Small intestine (tissue), 7 donors: ENCODE measurements at regions not wholly inside any gene's neighbourhood (a gene's known extent, or its start where the extent isn't known, plus 50 kb on each side); places are given as distances from the start of the nearest gene placed in this dataset.
"Not testable (repeated sequence)": the region's sequence is repeated elsewhere in the genome, so short reads cannot be mapped to it uniquely, and the experiment has no call there.

Experiments used
- DNase-seq, 2 donors: peaks; one replicate each; pipeline versions ENCODE4 v3.0.0 to v3.0.0-alpha.2; 2013
- FAIRE-seq: peaks from 2 replicates; lab custom pipeline; 2012; peaks lifted over from hg19 to GRCh38; lab: Jason Lieb, UNC
- H3K27ac ChIP-seq, 3 donors: one replicate each; pipeline ENCODE4 v1.5.1; 2013; ENCODE audit warnings: low read length in 2 of 3, mild to moderate bottlenecking in 2 of 3, control low read depth in 1 of 3, inconsistent platforms in 1 of 3, low read depth in 1 of 3, moderate library complexity in 1 of 3
- H3K27me3 ChIP-seq, 3 donors: one replicate each; pipeline ENCODE4 v1.6.1; 2013; ENCODE audit warnings: low read length in 3 of 3, inconsistent platforms in 1 of 3; ENCODE audit not compliant: control insufficient read depth in 3 of 3, insufficient read depth in 3 of 3
- H3K36me3 ChIP-seq, 3 donors: one replicate each; pipeline ENCODE4 v1.6.1; 2013; ENCODE audit warnings: low read length in 3 of 3, inconsistent platforms in 1 of 3, low read depth in 1 of 3, mild to moderate bottlenecking in 1 of 3, moderate library complexity in 1 of 3; ENCODE audit not compliant: control insufficient read depth in 3 of 3, insufficient read depth in 2 of 3
- H3K4me1 ChIP-seq, 3 donors: one replicate each; pipeline ENCODE4 v1.6.1; 2013; ENCODE audit warnings: low read length in 2 of 3, inconsistent platforms in 1 of 3, low read depth in 1 of 3, mild to moderate bottlenecking in 1 of 3, moderate library complexity in 1 of 3; ENCODE audit not compliant: control insufficient read depth in 3 of 3, insufficient read depth in 2 of 3
- H3K4me3 ChIP-seq, 3 donors: one replicate each; pipeline ENCODE4 v1.5.1; 2013; ENCODE audit warnings: low read length in 3 of 3, control low read depth in 1 of 3, inconsistent platforms in 1 of 3, low read depth in 1 of 3, mild to moderate bottlenecking in 1 of 3, moderate library complexity in 1 of 3
- H3K9me3 ChIP-seq, 2 donors: one replicate each; pipeline ENCODE4 v1.6.1; 2013; ENCODE audit warnings: low read depth in 1 of 2, low read length in 1 of 2; ENCODE audit not compliant: control insufficient read depth in 2 of 2, insufficient read depth in 1 of 2
- WGBS, 3 donors: extraction: QIAGEN DNeasy Blood & Tissue Kit; methylation state at CpG; one replicate each; pipeline ENCODE4 v1.1.7; 2013; 5-methylcytosine and 5-hydroxymethylcytosine counted together
- donor health status: healthy with polysubstance abuse.
- donor health status: control.
- donor health status: control.
- donor health status: Bipolar disorder and iron deficiency.
- donor health status: healthy.

- Histone ChIP-seq H3K27me3 (no peaks in the 10 kb centered on the region), H3K4me3 (no peak overlapping the region), H3K9me3 (no peaks in the 10 kb centered on the region), H3K36me3 (no peaks in the 10 kb centered on the region), H3K27ac (no peak overlapping the region), H3K4me1 (no peaks in the 10 kb centered on the region)
- WGBS, 3 donors, result 56 to 77% (median 68%) methylated on average over 2 of the region's 2 CpGs
- FAIRE-seq (no peak), DNase-seq (no peak)
These were observed 51.6 kb downstream of the RESF1 start for GRCh38 chr12:32010631-32011336.

DNA sequence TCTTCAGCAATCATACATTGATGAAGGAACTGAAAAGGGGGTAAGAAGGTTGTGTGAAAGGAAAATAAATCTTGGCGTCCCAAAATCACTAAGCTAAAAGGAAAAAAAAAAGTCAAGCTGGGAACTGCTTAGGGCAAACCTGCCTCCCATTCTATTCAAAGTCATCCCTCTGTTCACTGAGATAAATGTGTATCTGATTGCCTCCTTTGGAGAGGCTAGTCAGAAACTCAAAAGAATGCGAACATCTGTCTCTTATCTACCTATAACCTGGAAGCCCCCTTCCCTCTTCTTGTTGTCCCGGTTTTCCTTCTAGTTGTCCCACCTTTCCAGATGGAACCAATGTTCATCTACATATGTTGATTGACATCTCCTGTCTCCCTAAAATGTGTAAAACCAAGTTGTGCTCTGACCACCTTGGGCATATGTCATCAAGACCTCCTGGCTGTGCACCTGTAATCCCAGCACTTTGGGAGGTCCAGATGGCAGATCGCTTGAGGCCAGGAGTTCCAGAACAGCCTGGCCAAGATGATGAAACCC, 53.1 kb downstream of the RESF1 start:
- 94 to 97% (median 96%) methylated on average over 4 of the region's 4 CpGs for WGBS, 3 donors
- Histone ChIP-seq H3K9me3 (no peaks in the 10 kb centered on the region), H3K27ac (no peak overlapping the region), H3K27me3 (no peaks in the 10 kb centered on the region), H3K4me1 (no peaks in the 10 kb centered on the region), H3K4me3 (no peak overlapping the region), H3K36me3 (no peaks in the 10 kb centered on the region)
- no peak for FAIRE-seq
- DNase-seq, result no peak

DNA sequence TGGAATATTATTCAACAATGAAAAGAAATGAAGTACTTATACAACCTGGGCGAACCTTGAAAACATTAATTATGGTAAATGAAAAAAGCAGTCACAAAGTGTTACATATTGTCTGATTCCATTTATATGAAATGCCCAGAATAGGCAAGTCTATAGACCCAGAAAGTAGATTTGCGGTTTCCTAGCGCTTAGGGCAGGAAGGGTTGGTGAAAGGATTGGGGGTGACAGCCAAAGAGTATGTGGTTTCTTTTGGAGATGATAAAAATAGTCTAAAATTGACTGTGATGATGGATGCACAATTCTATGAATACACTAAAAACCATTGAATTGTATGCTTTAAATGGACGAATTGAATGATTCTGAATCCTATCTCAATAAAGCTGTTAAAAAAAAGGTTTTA, 55.8 kb downstream of the RESF1 start:
- H3K27ac ChIP-seq, result no peak overlapping the region
- WGBS, 3 donors, result 91 to 94% (median 92%) methylated on average over 4 of the region's 4 CpGs
- FAIRE-seq, result no peak
- no peaks in the 10 kb centered on the region for H3K27me3 ChIP-seq
- H3K36me3 ChIP-seq, result no peaks in the 10 kb centered on the region
- H3K9me3 ChIP-seq, result no peaks in the 10 kb centered on the region
- no peak overlapping the region for H3K4me3 ChIP-seq
- no peaks in the 10 kb centered on the region for H3K4me1 ChIP-seq
- DNase-seq, result no peak

DNA sequence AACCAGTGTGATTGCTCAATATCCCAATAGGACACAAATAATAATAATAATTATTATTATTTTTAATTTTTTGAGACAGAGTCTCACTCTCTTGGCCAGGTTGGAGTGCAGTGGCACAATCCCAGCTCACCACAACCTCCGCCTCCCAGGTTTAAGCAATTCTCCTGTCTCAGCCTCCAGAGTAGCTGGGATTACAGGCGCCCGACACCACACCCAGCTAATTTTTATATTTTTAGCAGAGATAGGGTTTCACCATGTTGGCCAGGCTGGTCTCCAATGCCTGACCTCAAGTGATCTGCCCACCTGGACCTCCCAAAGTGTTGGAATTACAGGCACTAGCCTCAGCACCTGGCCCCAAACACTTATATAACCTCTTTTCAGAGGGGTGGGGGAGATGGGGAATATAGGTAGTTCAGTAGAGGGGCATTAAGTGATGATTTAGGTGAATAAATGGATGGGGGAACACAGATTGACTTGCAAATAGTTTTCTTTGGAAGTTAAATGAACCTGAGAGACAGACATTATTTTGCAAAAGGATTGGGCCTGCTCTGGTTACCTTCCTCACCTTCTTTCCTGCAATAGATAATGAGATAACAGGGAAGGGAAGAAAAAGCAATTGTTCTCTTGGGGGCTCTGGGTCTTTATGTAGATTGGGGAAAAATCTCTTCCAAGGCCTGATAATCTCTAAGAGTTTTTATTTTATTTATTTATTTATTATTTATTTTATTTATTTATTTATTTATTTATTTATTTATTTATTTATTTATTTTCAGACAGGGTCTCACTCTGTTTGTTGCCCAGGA, 57.7 kb downstream of the RESF1 start:
- Histone ChIP-seq H3K27me3 (no peaks in the 10 kb centered on the region), H3K36me3 (no peaks in the 10 kb centered on the region), H3K4me3 (no peak overlapping the region), H3K27ac (no peak overlapping the region), H3K4me1 (no peaks in the 10 kb centered on the region), H3K9me3 (no peaks in the 10 kb centered on the region)
- DNase-seq, result no peak
- no peak for FAIRE-seq
- 96 to 100% (median 100%) methylated on average over 3 of the region's 3 CpGs for WGBS, 3 donors

GRCh38 chr12:32021346-32021773, 62.1 kb downstream of the RESF1 start:
- Histone ChIP-seq H3K4me1 (no peaks in the 10 kb centered on the region), H3K36me3 (no peaks in the 10 kb centered on the region), H3K9me3 (no peaks in the 10 kb centered on the region), H3K4me3 (no peak overlapping the region), H3K27me3 (no peaks in the 10 kb centered on the region), H3K27ac (no peak overlapping the region)
- FAIRE-seq (no peak), DNase-seq (no peak)
- 97 to 100% (median 98%) methylated on average over 2 of the region's 2 CpGs for WGBS, 3 donors

- WGBS, 3 donors, result 94 to 97% (median 94%) methylated on average over 10 of the region's 10 CpGs
- DNase-seq, H3K4me3 ChIP-seq, H3K27me3 ChIP-seq, H3K27ac ChIP-seq, H3K36me3 ChIP-seq, H3K9me3 ChIP-seq, FAIRE-seq, H3K4me1 ChIP-seq: not testable (repeated sequence)
These were observed 63.2 kb downstream of the RESF1 start for GRCh38 chr12:32022387-32022786.

DNA sequence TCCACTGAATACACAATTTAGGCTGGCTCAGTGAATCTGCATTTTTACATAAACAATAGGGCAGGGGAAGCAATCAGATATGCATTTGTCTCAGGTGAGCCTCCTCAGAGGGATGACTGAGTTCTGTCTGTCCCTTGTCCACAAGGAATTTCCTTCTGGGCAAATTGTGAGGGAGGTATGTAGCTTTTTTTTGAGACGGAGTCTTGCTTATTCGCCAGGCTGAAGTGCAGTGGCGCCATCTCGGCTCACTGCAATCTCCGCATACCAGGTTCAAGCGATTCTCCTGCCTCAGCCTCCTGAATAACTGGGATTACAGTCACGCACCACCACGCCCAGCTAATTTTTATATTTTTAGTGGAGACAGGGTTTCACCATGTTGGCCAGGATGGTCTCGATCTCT, 64.6 kb downstream of the RESF1 start:
- DNase-seq, FAIRE-seq, H3K27me3 ChIP-seq, H3K36me3 ChIP-seq, H3K27ac ChIP-seq, H3K4me3 ChIP-seq, H3K4me1 ChIP-seq, H3K9me3 ChIP-seq: not testable (repeated sequence)
- WGBS, 3 donors, result 91 to 98% (median 93%) methylated on average over 9 of the region's 9 CpGs

GRCh38 chr12:32024884-32025592, 65.8 kb downstream of the RESF1 start:
- H3K36me3 ChIP-seq, result no peaks in the 10 kb centered on the region
- H3K9me3 ChIP-seq, result no peaks in the 10 kb centered on the region
- H3K27me3 ChIP-seq, result no peaks in the 10 kb centered on the region
- no peak overlapping the region for H3K4me3 ChIP-seq
- no peak overlapping the region for H3K27ac ChIP-seq
- H3K4me1 ChIP-seq, result no peaks in the 10 kb centered on the region
- no peak for FAIRE-seq
- 82 to 87% (median 84%) methylated on average over 8 of the region's 8 CpGs for WGBS, 3 donors
- DNase-seq, result no peak
